GM23338 (cell line): ENCODE measurements at regions not wholly inside any gene's neighbourhood (a gene's known extent, or its start where the extent isn't known, plus 50 kb on each side); places are given as distances from the start of the nearest gene placed in this dataset.

Experiments
- ATAC-seq: fragments of 200-7000 bp; cut with Tn5 transposase; 3 replicates; pipeline ENCODE4 v1.9.1; 2020
- DNase-seq: peaks from one replicate; pipeline ENCODE4 v3.0.0-alpha.2; 2015; ENCODE audit warnings: low spot score
- H2AFZ ChIP-seq: fragments of 200-600 bp; sonication (generic); 2 replicates; pipeline ENCODE4 v1.8.0; 2016; ENCODE audit warnings: antibody characterized with exemption, mild to moderate bottlenecking, moderate library complexity
- H3F3A ChIP-seq: fragments of 200-600 bp; sonication (generic); replicated peaks from 2 replicates; pipeline ENCODE4 v1.8.0; 2017; ENCODE audit warnings: antibody characterized with exemption, mixed run types, low read depth
- H3K27ac ChIP-seq: fragments of 200-600 bp; sonication (generic); 2 replicates; pipeline ENCODE4 v1.6.1; 2016; ENCODE audit warnings: low read depth
- H3K27me3 ChIP-seq: fragments of 200-600 bp; sonication (generic); 2 replicates; pipeline ENCODE4 v1.8.0; 2016; ENCODE audit warnings: mild to moderate bottlenecking, mixed run types, moderate library complexity; ENCODE audit not compliant: insufficient read depth
- H3K36me3 ChIP-seq: fragments of 200-600 bp; sonication (generic); 2 replicates; pipeline ENCODE4 v1.8.0; 2016; ENCODE audit warnings: mild to moderate bottlenecking; ENCODE audit not compliant: insufficient read depth
- H3K4me1 ChIP-seq: fragments of 200-600 bp; sonication (generic); 2 replicates; pipeline ENCODE4 v1.8.0; 2016; ENCODE audit warnings: mild to moderate bottlenecking, moderate library complexity; ENCODE audit not compliant: insufficient read depth
- H3K4me2 ChIP-seq: fragments of 200-600 bp; sonication (generic); 2 replicates; pipeline ENCODE4 v1.7.1; 2017; ENCODE audit warnings: mixed run types
- H3K4me3 ChIP-seq: fragments of 200-600 bp; sonication (generic); 2 replicates; pipeline ENCODE4 v1.6.1; 2016; ENCODE audit warnings: mixed run types
- H3K79me2 ChIP-seq: fragments of 200-600 bp; sonication (generic); replicated peaks from 2 replicates; pipeline ENCODE4 v1.8.0; 2017; ENCODE audit warnings: mild to moderate bottlenecking; ENCODE audit not compliant: insufficient read depth
- H3K9me2 ChIP-seq: fragments of 200-600 bp; sonication (generic); 2 replicates; pipeline ENCODE4 v1.8.0; 2017; ENCODE audit not compliant: insufficient read depth
- H4K20me1 ChIP-seq: fragments of 200-600 bp; sonication (generic); replicated peaks from 2 replicates; pipeline ENCODE4 v1.8.0; 2017; ENCODE audit warnings: mild to moderate bottlenecking; ENCODE audit not compliant: insufficient read depth
- H3K27ac Mint-ChIP-seq: 2 replicates; pipeline ENCODE4 v1.8.0; 2020; ENCODE audit warnings: inconsistent platforms, mild to moderate bottlenecking, moderate library complexity, mixed read lengths
- H3K27me3 Mint-ChIP-seq: 3 replicates; pipeline ENCODE4 v1.8.0; 2022; ENCODE audit warnings: low read depth, mild to moderate bottlenecking, moderate library complexity, mixed read lengths, inconsistent platforms; ENCODE audit not compliant: insufficient read depth, poor library complexity
- H3K36me3 Mint-ChIP-seq: 3 replicates; pipeline ENCODE4 v1.8.0; 2021; ENCODE audit warnings: low read depth, mild to moderate bottlenecking, inconsistent platforms, moderate library complexity, mixed read lengths
- H3K4me1 Mint-ChIP-seq: 3 replicates; pipeline ENCODE4 v1.8.0; 2020; ENCODE audit warnings: mild to moderate bottlenecking, inconsistent platforms, mixed read lengths
- H3K4me3 Mint-ChIP-seq: 3 replicates; pipeline ENCODE4 v1.8.0; 2021; ENCODE audit warnings: moderate library complexity, mild to moderate bottlenecking, inconsistent platforms, mixed read lengths
- H3K9me3 Mint-ChIP-seq: 3 replicates; pipeline ENCODE4 v1.8.0; 2020; ENCODE audit warnings: moderate library complexity, mild to moderate bottlenecking, inconsistent platforms, mixed read lengths
- CREB1 ChIP-seq: fragments of 250-450 bp; sonication (Bioruptor Pico); IDR thresholded peaks from 2 replicates; pipeline ENCODE4 v1.5.0; 2020; ENCODE audit warnings: low read depth, mild to moderate bottlenecking, moderate library complexity
- EZH2 ChIP-seq: fragments of 200-600 bp; sonication (generic); IDR thresholded peaks from one replicate; pipeline ENCODE4 v1.8.0; 2017; ENCODE audit warnings: antibody characterized with exemption, mild to moderate bottlenecking, low read depth; ENCODE audit not compliant: unreplicated experiment
- EZH2phosphoT487 ChIP-seq: fragments of 200-600 bp; sonication (generic); IDR thresholded peaks from one replicate; pipeline ENCODE4 v1.8.1; 2018; ENCODE audit warnings: antibody characterized with exemption; ENCODE audit not compliant: unreplicated experiment
- JUNB ChIP-seq: IDR thresholded peaks from one replicate; pipeline ENCODE4 v1.6.1; 2016; ENCODE audit warnings: antibody characterized with exemption; ENCODE audit not compliant: unreplicated experiment
- NANOG ChIP-seq: IDR thresholded peaks from 2 replicates; pipeline ENCODE4 v1.6.1; 2016; ENCODE audit warnings: antibody characterized with exemption, borderline replicate concordance
- POLR2AphosphoS5 ChIP-seq: IDR thresholded peaks from 2 replicates; pipeline ENCODE4 v1.6.1; 2016; ENCODE audit warnings: antibody characterized with exemption, low read depth
- STAT1 ChIP-seq: IDR thresholded peaks from one replicate; pipeline ENCODE4 v1.6.1; 2016; ENCODE audit warnings: antibody characterized with exemption; ENCODE audit not compliant: unreplicated experiment
- ZNF114 ChIP-seq: fragments of 250-450 bp; sonication (Bioruptor Pico); IDR thresholded peaks from 2 replicates; pipeline ENCODE4 v1.5.0; 2020; ENCODE audit warnings: mild to moderate bottlenecking, moderate library complexity
- ZNF331 ChIP-seq: fragments of 250-450 bp; sonication (Bioruptor Pico); IDR thresholded peaks from 2 replicates; pipeline ENCODE4 v1.5.0; 2020; ENCODE audit warnings: low read depth, mild to moderate bottlenecking, moderate library complexity
- TF ChIP-seq, protein P1 (sequence below): fragments of 250-450 bp; sonication (Bioruptor Pico); IDR thresholded peaks from 2 replicates; pipeline ENCODE4 v1.5.0; 2020; ENCODE audit warnings: mild to moderate bottlenecking, moderate library complexity
- TF ChIP-seq, protein P2 (sequence below): IDR thresholded peaks from one replicate; pipeline ENCODE4 v1.6.1; 2018; ENCODE audit warnings: antibody characterized with exemption; ENCODE audit not compliant: unreplicated experiment
- TF ChIP-seq, protein P3 (sequence below): IDR thresholded peaks from 2 replicates; pipeline ENCODE4 v1.6.1; 2016; ENCODE audit warnings: antibody characterized with exemption

DNA sequence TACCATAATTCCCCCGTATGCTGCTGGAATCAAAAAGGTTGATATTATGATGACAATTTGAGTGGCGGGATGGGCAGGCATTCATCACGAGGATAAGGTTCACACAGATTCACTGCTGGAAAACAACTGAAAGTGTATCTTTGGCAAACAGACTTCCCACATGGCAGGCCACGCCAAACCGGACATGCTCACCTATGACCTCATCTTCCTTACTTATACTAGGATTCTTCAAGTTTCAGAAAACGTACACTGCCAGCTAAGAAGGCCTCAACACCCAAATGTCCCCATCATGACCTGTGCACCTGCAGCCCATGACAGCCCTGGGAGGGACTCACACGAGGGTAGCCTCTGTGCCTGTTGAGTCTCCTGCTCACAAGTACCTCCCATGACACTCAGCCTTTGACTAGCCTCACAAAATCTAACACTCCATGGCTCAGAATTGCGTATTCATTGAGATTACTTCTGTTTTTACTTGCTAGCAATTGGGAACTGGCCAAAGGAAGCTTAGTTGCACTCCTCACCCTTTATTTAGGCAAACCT lies 259.0 kb upstream of the GHITM start:
- TF ChIP-seq, protein P1, sequence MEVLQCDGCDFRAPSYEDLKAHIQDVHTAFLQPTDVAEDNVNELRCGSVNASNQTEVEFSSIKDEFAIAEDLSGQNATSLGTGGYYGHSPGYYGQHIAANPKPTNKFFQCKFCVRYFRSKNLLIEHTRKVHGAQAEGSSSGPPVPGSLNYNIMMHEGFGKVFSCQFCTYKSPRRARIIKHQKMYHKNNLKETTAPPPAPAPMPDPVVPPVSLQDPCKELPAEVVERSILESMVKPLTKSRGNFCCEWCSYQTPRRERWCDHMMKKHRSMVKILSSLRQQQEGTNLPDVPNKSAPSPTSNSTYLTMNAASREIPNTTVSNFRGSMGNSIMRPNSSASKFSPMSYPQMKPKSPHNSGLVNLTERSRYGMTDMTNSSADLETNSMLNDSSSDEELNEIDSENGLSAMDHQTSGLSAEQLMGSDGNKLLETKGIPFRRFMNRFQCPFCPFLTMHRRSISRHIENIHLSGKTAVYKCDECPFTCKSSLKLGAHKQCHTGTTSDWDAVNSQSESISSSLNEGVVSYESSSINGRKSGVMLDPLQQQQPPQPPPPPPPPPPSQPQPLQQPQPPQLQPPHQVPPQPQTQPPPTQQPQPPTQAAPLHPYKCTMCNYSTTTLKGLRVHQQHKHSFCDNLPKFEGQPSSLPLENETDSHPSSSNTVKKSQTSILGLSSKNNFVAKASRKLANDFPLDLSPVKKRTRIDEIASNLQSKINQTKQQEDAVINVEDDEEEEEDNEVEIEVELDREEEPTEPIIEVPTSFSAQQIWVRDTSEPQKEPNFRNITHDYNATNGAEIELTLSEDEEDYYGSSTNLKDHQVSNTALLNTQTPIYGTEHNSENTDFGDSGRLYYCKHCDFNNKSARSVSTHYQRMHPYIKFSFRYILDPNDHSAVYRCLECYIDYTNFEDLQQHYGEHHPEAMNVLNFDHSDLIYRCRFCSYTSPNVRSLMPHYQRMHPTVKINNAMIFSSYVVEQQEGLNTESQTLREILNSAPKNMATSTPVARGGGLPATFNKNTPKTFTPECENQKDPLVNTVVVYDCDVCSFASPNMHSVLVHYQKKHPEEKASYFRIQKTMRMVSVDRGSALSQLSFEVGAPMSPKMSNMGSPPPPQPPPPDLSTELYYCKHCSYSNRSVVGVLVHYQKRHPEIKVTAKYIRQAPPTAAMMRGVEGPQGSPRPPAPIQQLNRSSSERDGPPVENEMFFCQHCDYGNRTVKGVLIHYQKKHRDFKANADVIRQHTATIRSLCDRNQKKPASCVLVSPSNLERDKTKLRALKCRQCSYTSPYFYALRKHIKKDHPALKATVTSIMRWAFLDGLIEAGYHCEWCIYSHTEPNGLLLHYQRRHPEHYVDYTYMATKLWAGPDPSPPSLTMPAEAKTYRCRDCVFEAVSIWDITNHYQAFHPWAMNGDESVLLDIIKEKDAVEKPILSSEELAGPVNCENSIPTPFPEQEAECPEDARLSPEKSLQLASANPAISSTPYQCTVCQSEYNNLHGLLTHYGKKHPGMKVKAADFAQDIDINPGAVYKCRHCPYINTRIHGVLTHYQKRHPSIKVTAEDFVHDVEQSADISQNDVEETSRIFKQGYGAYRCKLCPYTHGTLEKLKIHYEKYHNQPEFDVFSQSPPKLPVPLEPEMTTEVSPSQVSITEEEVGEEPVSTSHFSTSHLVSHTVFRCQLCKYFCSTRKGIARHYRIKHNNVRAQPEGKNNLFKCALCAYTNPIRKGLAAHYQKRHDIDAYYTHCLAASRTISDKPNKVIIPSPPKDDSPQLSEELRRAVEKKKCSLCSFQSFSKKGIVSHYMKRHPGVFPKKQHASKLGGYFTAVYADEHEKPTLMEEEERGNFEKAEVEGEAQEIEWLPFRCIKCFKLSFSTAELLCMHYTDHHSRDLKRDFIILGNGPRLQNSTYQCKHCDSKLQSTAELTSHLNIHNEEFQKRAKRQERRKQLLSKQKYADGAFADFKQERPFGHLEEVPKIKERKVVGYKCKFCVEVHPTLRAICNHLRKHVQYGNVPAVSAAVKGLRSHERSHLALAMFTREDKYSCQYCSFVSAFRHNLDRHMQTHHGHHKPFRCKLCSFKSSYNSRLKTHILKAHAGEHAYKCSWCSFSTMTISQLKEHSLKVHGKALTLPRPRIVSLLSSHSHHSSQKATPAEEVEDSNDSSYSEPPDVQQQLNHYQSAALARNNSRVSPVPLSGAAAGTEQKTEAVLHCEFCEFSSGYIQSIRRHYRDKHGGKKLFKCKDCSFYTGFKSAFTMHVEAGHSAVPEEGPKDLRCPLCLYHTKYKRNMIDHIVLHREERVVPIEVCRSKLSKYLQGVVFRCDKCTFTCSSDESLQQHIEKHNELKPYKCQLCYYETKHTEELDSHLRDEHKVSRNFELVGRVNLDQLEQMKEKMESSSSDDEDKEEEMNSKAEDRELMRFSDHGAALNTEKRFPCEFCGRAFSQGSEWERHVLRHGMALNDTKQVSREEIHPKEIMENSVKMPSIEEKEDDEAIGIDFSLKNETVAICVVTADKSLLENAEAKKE (CRISPR knock-in tag): no peak
- TF ChIP-seq ZNF331: no peak
- TF ChIP-seq EZH2: no peak
- no peak for TF ChIP-seq JUNB
- TF ChIP-seq, protein P2, sequence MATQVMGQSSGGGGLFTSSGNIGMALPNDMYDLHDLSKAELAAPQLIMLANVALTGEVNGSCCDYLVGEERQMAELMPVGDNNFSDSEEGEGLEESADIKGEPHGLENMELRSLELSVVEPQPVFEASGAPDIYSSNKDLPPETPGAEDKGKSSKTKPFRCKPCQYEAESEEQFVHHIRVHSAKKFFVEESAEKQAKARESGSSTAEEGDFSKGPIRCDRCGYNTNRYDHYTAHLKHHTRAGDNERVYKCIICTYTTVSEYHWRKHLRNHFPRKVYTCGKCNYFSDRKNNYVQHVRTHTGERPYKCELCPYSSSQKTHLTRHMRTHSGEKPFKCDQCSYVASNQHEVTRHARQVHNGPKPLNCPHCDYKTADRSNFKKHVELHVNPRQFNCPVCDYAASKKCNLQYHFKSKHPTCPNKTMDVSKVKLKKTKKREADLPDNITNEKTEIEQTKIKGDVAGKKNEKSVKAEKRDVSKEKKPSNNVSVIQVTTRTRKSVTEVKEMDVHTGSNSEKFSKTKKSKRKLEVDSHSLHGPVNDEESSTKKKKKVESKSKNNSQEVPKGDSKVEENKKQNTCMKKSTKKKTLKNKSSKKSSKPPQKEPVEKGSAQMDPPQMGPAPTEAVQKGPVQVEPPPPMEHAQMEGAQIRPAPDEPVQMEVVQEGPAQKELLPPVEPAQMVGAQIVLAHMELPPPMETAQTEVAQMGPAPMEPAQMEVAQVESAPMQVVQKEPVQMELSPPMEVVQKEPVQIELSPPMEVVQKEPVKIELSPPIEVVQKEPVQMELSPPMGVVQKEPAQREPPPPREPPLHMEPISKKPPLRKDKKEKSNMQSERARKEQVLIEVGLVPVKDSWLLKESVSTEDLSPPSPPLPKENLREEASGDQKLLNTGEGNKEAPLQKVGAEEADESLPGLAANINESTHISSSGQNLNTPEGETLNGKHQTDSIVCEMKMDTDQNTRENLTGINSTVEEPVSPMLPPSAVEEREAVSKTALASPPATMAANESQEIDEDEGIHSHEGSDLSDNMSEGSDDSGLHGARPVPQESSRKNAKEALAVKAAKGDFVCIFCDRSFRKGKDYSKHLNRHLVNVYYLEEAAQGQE: no peak
- TF ChIP-seq EZH2phosphoT487: no peak
- no peak for TF ChIP-seq POLR2AphosphoS5
- no peak for TF ChIP-seq NANOG
- TF ChIP-seq CREB1: no peak
- TF ChIP-seq, protein P3, sequence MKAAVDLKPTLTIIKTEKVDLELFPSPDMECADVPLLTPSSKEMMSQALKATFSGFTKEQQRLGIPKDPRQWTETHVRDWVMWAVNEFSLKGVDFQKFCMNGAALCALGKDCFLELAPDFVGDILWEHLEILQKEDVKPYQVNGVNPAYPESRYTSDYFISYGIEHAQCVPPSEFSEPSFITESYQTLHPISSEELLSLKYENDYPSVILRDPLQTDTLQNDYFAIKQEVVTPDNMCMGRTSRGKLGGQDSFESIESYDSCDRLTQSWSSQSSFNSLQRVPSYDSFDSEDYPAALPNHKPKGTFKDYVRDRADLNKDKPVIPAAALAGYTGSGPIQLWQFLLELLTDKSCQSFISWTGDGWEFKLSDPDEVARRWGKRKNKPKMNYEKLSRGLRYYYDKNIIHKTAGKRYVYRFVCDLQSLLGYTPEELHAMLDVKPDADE: no peak
- TF ChIP-seq ZNF114 (CRISPR knock-in tag): no peak
- TF ChIP-seq STAT1: no peak
- Histone ChIP-seq H3F3A (no peaks in the 10 kb centered on the region), H3K9me2 (0 out of 2 replicates have a peak, but pooled peaks cover 3% of the 10 kb centered on the region), H3K4me3 (no peak overlapping the region), H3K27ac (no peak overlapping the region), H3K4me2 (no peak overlapping the region), H3K36me3 (no peaks in the 10 kb centered on the region), H3K27me3 (no peaks in the 10 kb centered on the region), H3K4me1 (peaks cover 5% of the 10 kb centered on the region; the same call in 1 of the 2 replicates), H2AFZ (no peak overlapping the region), H3K79me2 (no peaks in the 10 kb centered on the region), H4K20me1 (no peaks in the 10 kb centered on the region)
- H3K4me3 Mint-ChIP-seq: no peak overlapping the region
- H3K36me3 Mint-ChIP-seq: no peaks in the 10 kb centered on the region
- H3K9me3 Mint-ChIP-seq: no peaks in the 10 kb centered on the region
- H3K4me1 Mint-ChIP-seq: peaks cover 6% of the 10 kb centered on the region; the same call in 2 of the 3 replicates
- H3K27me3 Mint-ChIP-seq: peaks cover 3% of the 10 kb centered on the region
- no peak for ATAC-seq
- no peak overlapping the region for H3K27ac Mint-ChIP-seq
- no peak for DNase-seq
